K562 (cell line): ENCODE measurements at regions not wholly inside any gene's neighbourhood (a gene's known extent, or its start where the extent isn't known, plus 50 kb on each side); places are given as distances from the start of the nearest gene placed in this dataset.

Experiments used
- ATAC-seq: fragments of 200-7000 bp; cut with Tn5 transposase; 3 replicates; pipeline ENCODE4 v1.9.1; 2020; ENCODE audit warnings: moderate library complexity
- BruUV-seq: library from RNA; stranded (reverse); fragments of 400-500 nt; replicated peaks from 2 replicates; lab custom pipeline; 2021; lab: Mats Ljungman, UMichigan
- CTCF ChIA-PET: fragments of 300-600 bp; formaldehyde crosslinking; extraction: SDS; loops from one replicate; lab custom pipeline; 2021; ENCODE audit warnings: low intra/inter-chr PET ratio; lab: Yijun Ruan, JAX
- POLR2A ChIA-PET: fragments of 300-600, 350-650 bp; sonication (Branson Sonifier 250); formaldehyde crosslinking; extraction: SDS; loops from one replicate; lab custom pipeline; 2021; ENCODE audit warnings: antibody characterized with exemption, inconsistent platforms; lab: Yijun Ruan, JAX
- DNase-seq, 4 experiments: peaks; one replicate each; pipeline versions ENCODE4 v3.0.0 to v3.0.0-alpha.2; 2011 to 2018; ENCODE audit warnings: low spot score in 3 of 4, mixed read lengths in 3 of 4; ENCODE audit errors: extremely low read depth in 1 of 4
- FAIRE-seq: peaks from 2 replicates; lab custom pipeline; 2011; peaks lifted over from hg19 to GRCh38; lab: Jason Lieb, UNC
- H2AFZ ChIP-seq: 2 replicates; pipeline ENCODE4 v1.6.0; 2011; ENCODE audit warnings: low read depth, low read length, control low read depth, inconsistent platforms
- H3K27ac ChIP-seq: fragments of 200-600 bp; 3 replicates; pipeline ENCODE4 v1.8.0; 2011; ENCODE audit warnings: low read depth, mild to moderate bottlenecking, control low read depth, inconsistent platforms, low read length, moderate library complexity, mixed read lengths; ENCODE audit errors: extremely low read depth
- H3K27me3 ChIP-seq, 2 experiments: fragments of 300-600 bp in 1 of 2; 2 replicates in 1 of 2; 3 replicates in 1 of 2; pipeline versions ENCODE4 v1.6.0 to v1.8.0; 2011; ENCODE audit warnings: inconsistent platforms in 2 of 2, low read length in 2 of 2, mild to moderate bottlenecking in 1 of 2, mixed read lengths in 1 of 2, moderate library complexity in 1 of 2; ENCODE audit not compliant: control insufficient read depth in 2 of 2, insufficient read depth in 2 of 2
- H3K36me3 ChIP-seq: fragments of 300-600 bp; 3 replicates; pipeline ENCODE4 v1.8.0; 2011; ENCODE audit warnings: mild to moderate bottlenecking, low read length, inconsistent platforms; ENCODE audit not compliant: control insufficient read depth, insufficient read depth
- H3K4me1 ChIP-seq, 2 experiments: fragments of 200-600 bp in 1 of 2; replicated peaks in 1 of 2; 2 replicates in 1 of 2; 3 replicates in 1 of 2; pipeline versions ENCODE4 v1.5.1 to v1.8.0; 2011; ENCODE audit warnings: inconsistent platforms in 2 of 2, low read length in 2 of 2, mild to moderate bottlenecking in 1 of 2, mixed read lengths in 1 of 2, moderate library complexity in 1 of 2; ENCODE audit not compliant: control insufficient read depth in 2 of 2, insufficient read depth in 2 of 2
- H3K4me2 ChIP-seq: 2 replicates; pipeline ENCODE4 v1.6.1; 2011; ENCODE audit warnings: low read length, control low read depth, inconsistent platforms, mixed read lengths; ENCODE audit not compliant: insufficient read depth
- H3K4me3 ChIP-seq: fragments of 200-600 bp; sonication (generic), shearing (Covaris generic); 2 replicates; pipeline ENCODE4 v1.5.1; 2016; ENCODE audit warnings: control low read depth, inconsistent platforms
- H3K79me2 ChIP-seq: fragments of 200-600 bp; 3 replicates; pipeline ENCODE4 v1.8.0; 2011; ENCODE audit warnings: low read length, inconsistent platforms; ENCODE audit not compliant: control insufficient read depth, insufficient read depth
- H3K9ac ChIP-seq, 2 experiments: 2 replicates each; pipeline versions ENCODE4 v1.6.0 to v1.6.1; 2011; ENCODE audit warnings: low read depth in 2 of 2, low read length in 2 of 2, control low read depth in 1 of 2, inconsistent platforms in 1 of 2, mild to moderate bottlenecking in 1 of 2, mixed read lengths in 1 of 2; ENCODE audit not compliant: insufficient read depth in 1 of 2
- H3K9me1 ChIP-seq: one replicate; pipeline ENCODE4 v1.6.0; 2011; ENCODE audit warnings: inconsistent platforms, mild to moderate bottlenecking, low read length, moderate library complexity; ENCODE audit not compliant: control insufficient read depth, insufficient read depth
- H3K9me3 ChIP-seq: replicated peaks from 2 replicates; pipeline ENCODE4 v1.5.1; 2011; ENCODE audit warnings: low read depth, low read length, inconsistent platforms; ENCODE audit not compliant: control insufficient read depth, insufficient read depth
- H4K20me1 ChIP-seq: replicated peaks from 2 replicates; pipeline ENCODE4 v1.6.1; 2011; ENCODE audit warnings: low read length, inconsistent platforms, mixed read lengths; ENCODE audit not compliant: control insufficient read depth, insufficient read depth
- DEAF1 ChIP-seq: fragments of 450-650 bp; formaldehyde crosslinking; IDR thresholded peaks from 2 replicates; pipeline ENCODE4 v1.4.0; 2020; ENCODE audit warnings: mild to moderate bottlenecking, moderate library complexity
- ELF4 ChIP-seq: fragments of 450-650 bp; formaldehyde crosslinking; IDR thresholded peaks from 2 replicates; pipeline ENCODE4 v1.4.0; 2022; ENCODE audit warnings: missing genetic modification characterization
- HOMEZ ChIP-seq: fragments of 250-450 bp; sonication (Bioruptor Pico); IDR thresholded peaks from 2 replicates; pipeline ENCODE4 v1.4.0; 2020; ENCODE audit warnings: mild to moderate bottlenecking, moderate library complexity
- MED1 ChIP-seq: sonication (generic); formaldehyde crosslinking; IDR thresholded peaks from 2 replicates; pipeline ENCODE4 v1.8.1; 2023; ENCODE audit warnings: missing genetic modification reagents, borderline replicate concordance
- NR0B1 ChIP-seq: fragments of 450-650 bp; IDR thresholded peaks from one replicate; pipeline ENCODE4 v1.6.1; 2018; ENCODE audit warnings: mild to moderate bottlenecking, moderate library complexity; ENCODE audit not compliant: partially characterized antibody
- PML ChIP-seq: IDR thresholded peaks from 2 replicates; pipeline ENCODE4 v1.6.1; 2012; ENCODE audit warnings: low read length, inconsistent platforms
- SNIP1 ChIP-seq: fragments of 450-650 bp; IDR thresholded peaks from 2 replicates; pipeline ENCODE4 v1.7.1; 2017; ENCODE audit warnings: low read depth, mild to moderate bottlenecking
- U2AF1 ChIP-seq: fragments of 200-400 bp; formaldehyde crosslinking; optimal IDR thresholded peaks from 2 replicates; pipeline ENCODE3; 2017; ENCODE audit warnings: mild to moderate bottlenecking, low read depth, low read length, moderate library complexity
- ZNF324 ChIP-seq: fragments of 250-450 bp; sonication (Bioruptor Pico); IDR thresholded peaks from 2 replicates; pipeline ENCODE4 v1.4.0; 2020; ENCODE audit warnings: mild to moderate bottlenecking
- WGBS: fragments of 100-300 bp; shearing (Covaris generic); methylation state at CpG from one replicate; pipeline ENCODE4 v1.1.6; 2016; ENCODE audit warnings: low coverage, mixed read lengths; ENCODE audit not compliant: insufficient coverage; ENCODE audit errors: missing lambda C conversion rate; 5-methylcytosine and 5-hydroxymethylcytosine counted together
- in situ Hi-C: fragments of 300-500 bp; cut with MboI; formaldehyde crosslinking; loops from 4 replicates; pipeline ENCODE4 v1.15.0; 2018; ENCODE audit warnings: inconsistent platforms, mixed read lengths
- intact Hi-C: fragments of 100-400 bp; cut with micrococcal nuclease; formaldehyde crosslinking; loops from 2 replicates; pipeline ENCODE4 v1.14.2; 2022

- TF ChIP-seq PML = no peak
- Histone ChIP-seq H3K27ac (no peak overlapping the region), H2AFZ (no peak overlapping the region), H3K9ac (no peak overlapping the region), H3K36me3 (no peaks in the 10 kb centered on the region), H4K20me1 (no peaks in the 10 kb centered on the region), H3K27me3 (no peaks in the 10 kb centered on the region), H3K9me3 (no peaks in the 10 kb centered on the region), H3K4me1 (no peaks in the 10 kb centered on the region), H3K79me2 (no peaks in the 10 kb centered on the region), H3K4me2 (no peak overlapping the region), H3K9me1 (no peaks in the 10 kb centered on the region), H3K4me3 (no peak overlapping the region)
- ChIA-PET POLR2A (no interaction called here), CTCF (no interaction called here)
- no TSS peak for BruUV-seq
- in situ Hi-C loops (no loop called here), intact Hi-C loops (no loop called here)
- no peak for ATAC-seq
- 0% methylated on average over 3 of the region's 4 CpGs for WGBS
- no peak for DNase-seq
- FAIRE-seq = no peak
Observed at GRCh38 chr5:117436846-117437245, 862.2 kb upstream of the SEMA6A start.

GRCh38 chr5:117435203-117435602 lies 860.6 kb upstream of the SEMA6A start:
- ATAC-seq (no peak), FAIRE-seq (no peak), DNase-seq (no peak)
- no peaks in the 10 kb centered on the region for H3K9me1 ChIP-seq
- intact Hi-C loops = no loop called here
- no peak for TF ChIP-seq ELF4 (CRISPR knock-in tag)
- no peak for TF ChIP-seq ZNF324 (CRISPR knock-in tag)
- no peak for TF ChIP-seq SNIP1
- TF ChIP-seq NR0B1 = no peak
- TF ChIP-seq HOMEZ = no peak
- no peak for TF ChIP-seq MED1
- no peak for TF ChIP-seq DEAF1 (CRISPR knock-in tag)
- TF ChIP-seq U2AF1 = no peak
- no peaks in the 10 kb centered on the region for H3K79me2 ChIP-seq
- no peak overlapping the region for H2AFZ ChIP-seq
- ChIA-PET CTCF (no interaction called here), POLR2A (no interaction called here)
- 0% methylated on average over 2 of the region's 2 CpGs for WGBS
- H3K4me2 ChIP-seq = no peak overlapping the region
- H3K9me3 ChIP-seq = no peaks in the 10 kb centered on the region
- H3K4me1 ChIP-seq = no peaks in the 10 kb centered on the region
- H3K4me3 ChIP-seq = no peak overlapping the region
- in situ Hi-C loops = no loop called here
- H3K27me3 ChIP-seq = no peaks in the 10 kb centered on the region
- H3K36me3 ChIP-seq = no peaks in the 10 kb centered on the region
- no peaks in the 10 kb centered on the region for H4K20me1 ChIP-seq
- H3K27ac ChIP-seq = no peak overlapping the region
- H3K9ac ChIP-seq = no peak overlapping the region
- no TSS peak for BruUV-seq
